ENCODE measurements at regions not wholly inside any gene's neighbourhood (a gene's known extent, or its start where the extent isn't known, plus 50 kb on each side); places are given as distances from the start of the nearest gene placed in this dataset.

DNA sequence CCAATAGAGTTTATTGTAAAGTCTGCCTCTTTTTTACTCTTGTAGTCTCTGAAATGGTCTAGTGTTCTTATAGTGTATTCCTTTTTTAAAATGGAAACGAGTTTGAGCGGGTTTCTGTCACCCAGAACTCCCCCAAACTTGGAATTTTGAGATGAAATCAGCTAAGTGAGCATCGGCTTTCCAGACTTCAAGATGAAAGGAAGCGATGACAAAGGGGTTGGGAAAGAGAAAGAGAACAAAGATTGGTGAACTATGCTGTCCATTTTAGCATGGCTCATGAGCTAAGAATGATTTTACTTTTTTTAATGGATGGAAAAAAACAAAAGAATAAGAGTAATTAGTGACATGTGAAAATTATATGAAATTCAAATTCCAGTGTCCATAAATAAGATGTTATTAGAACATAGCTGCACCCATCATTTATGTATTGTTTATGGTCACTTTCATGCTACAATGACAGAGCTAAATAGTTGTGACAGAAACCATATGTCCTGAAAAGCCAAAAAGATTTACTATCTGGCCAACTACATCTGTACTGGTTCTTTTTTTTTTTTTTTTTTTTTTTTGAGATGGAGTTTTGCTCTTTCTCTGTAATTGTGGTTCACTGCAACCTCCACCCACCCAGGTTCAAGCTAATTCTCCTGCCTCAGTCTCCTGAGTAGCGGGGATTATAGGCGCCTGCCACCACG lies 52.7 kb upstream of the PDZRN3 start (continued):
- TF ChIP-seq, protein P1, sequence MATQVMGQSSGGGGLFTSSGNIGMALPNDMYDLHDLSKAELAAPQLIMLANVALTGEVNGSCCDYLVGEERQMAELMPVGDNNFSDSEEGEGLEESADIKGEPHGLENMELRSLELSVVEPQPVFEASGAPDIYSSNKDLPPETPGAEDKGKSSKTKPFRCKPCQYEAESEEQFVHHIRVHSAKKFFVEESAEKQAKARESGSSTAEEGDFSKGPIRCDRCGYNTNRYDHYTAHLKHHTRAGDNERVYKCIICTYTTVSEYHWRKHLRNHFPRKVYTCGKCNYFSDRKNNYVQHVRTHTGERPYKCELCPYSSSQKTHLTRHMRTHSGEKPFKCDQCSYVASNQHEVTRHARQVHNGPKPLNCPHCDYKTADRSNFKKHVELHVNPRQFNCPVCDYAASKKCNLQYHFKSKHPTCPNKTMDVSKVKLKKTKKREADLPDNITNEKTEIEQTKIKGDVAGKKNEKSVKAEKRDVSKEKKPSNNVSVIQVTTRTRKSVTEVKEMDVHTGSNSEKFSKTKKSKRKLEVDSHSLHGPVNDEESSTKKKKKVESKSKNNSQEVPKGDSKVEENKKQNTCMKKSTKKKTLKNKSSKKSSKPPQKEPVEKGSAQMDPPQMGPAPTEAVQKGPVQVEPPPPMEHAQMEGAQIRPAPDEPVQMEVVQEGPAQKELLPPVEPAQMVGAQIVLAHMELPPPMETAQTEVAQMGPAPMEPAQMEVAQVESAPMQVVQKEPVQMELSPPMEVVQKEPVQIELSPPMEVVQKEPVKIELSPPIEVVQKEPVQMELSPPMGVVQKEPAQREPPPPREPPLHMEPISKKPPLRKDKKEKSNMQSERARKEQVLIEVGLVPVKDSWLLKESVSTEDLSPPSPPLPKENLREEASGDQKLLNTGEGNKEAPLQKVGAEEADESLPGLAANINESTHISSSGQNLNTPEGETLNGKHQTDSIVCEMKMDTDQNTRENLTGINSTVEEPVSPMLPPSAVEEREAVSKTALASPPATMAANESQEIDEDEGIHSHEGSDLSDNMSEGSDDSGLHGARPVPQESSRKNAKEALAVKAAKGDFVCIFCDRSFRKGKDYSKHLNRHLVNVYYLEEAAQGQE (IDR thresholded peaks at IDR 0.05; ENCODE audit: borderline replicate concordance): no peak

Small RNA genes in the stretch of these regions (small RNA-seq; reads per million reads assigned to genes)
- 0 reads per million in 3 experiments for gene RF00017
